GM12878 (cell line): ENCODE measurements at regions not wholly inside any gene's neighbourhood (a gene's known extent, or its start where the extent isn't known, plus 50 kb on each side); places are given as distances from the start of the nearest gene placed in this dataset.

ENCODE experiments used
- ATAC-seq: fragments of 200-7000 bp; cut with Tn5 transposase; 3 replicates; pipeline ENCODE4 v1.9.1; 2020; ENCODE audit warnings: mild to moderate bottlenecking, moderate library complexity
- BruUV-seq: library from RNA; stranded (reverse); fragments of 400-500 nt; replicated peaks from 2 replicates; lab custom pipeline; 2021; lab: Mats Ljungman, UMichigan
- CTCF ChIA-PET: fragments of 300-600 bp; sonication (Branson Sonifier 250); formaldehyde crosslinking; extraction: SDS; loops from one replicate; lab custom pipeline; 2021; ENCODE audit warnings: inconsistent platforms; lab: Yijun Ruan, JAX
- POLR2A ChIA-PET: fragments of 350-600 bp; formaldehyde crosslinking; extraction: SDS; loops from one replicate; lab custom pipeline; 2021; ENCODE audit warnings: inconsistent platforms; lab: Charles Lee
- RAD21 ChIA-PET: fragments of 300-600 bp; sonication (Branson Sonifier 250); formaldehyde crosslinking; loops from one replicate; lab custom pipeline; 2023; ENCODE audit warnings: antibody characterized with exemption; ENCODE audit not compliant: unreplicated experiment; lab: Charles Lee
- SMC1A ChIA-PET: fragments of 300-600 bp; sonication (Branson Sonifier 250); formaldehyde crosslinking; loops from one replicate; lab custom pipeline; 2023; ENCODE audit not compliant: unreplicated experiment, uncharacterized antibody; lab: Charles Lee
- DNase-seq: peaks from one replicate; pipeline ENCODE4 v3.0.0-alpha.2; 2011; ENCODE audit warnings: low read depth, low spot score
- FAIRE-seq: peaks from 3 replicates; lab custom pipeline; 2011; peaks lifted over from hg19 to GRCh38; lab: Jason Lieb, UNC
- H2AFZ ChIP-seq: 2 replicates; pipeline ENCODE4 v1.6.0; 2011; ENCODE audit warnings: low read depth, low read length, control low read depth; ENCODE audit not compliant: control insufficient read depth
- H3K27ac ChIP-seq: 2 replicates; pipeline ENCODE4 v1.5.1; 2011; ENCODE audit warnings: control low read depth; ENCODE audit not compliant: control insufficient read depth, insufficient read depth
- H3K27me3 ChIP-seq, 2 experiments: replicated peaks in 1 of 2; 2 replicates each; pipeline versions ENCODE4 v1.6.0 to v1.6.1; 2011; ENCODE audit warnings: low read length in 1 of 2; ENCODE audit not compliant: control insufficient read depth in 2 of 2, insufficient read depth in 2 of 2
- H3K36me3 ChIP-seq, 2 experiments: 2 replicates each; pipeline ENCODE4 v1.5.1; 2011; ENCODE audit warnings: low read length in 1 of 2; ENCODE audit not compliant: control insufficient read depth in 2 of 2, insufficient read depth in 2 of 2
- H3K4me1 ChIP-seq: 2 replicates; pipeline ENCODE4 v1.6.1; 2011; ENCODE audit warnings: mild to moderate bottlenecking, low read length, moderate library complexity, mixed read lengths; ENCODE audit not compliant: control insufficient read depth, insufficient read depth
- H3K4me2 ChIP-seq: 2 replicates; pipeline ENCODE4 v1.6.0; 2011; ENCODE audit warnings: control low read depth; ENCODE audit not compliant: control insufficient read depth, insufficient read depth
- H3K4me3 ChIP-seq: fragments of 200-600 bp; sonication (generic); 2 replicates; pipeline ENCODE4 v1.5.1; 2016
- H3K79me2 ChIP-seq: 2 replicates; pipeline ENCODE4 v1.6.0; 2011; ENCODE audit warnings: low read length; ENCODE audit not compliant: control insufficient read depth, insufficient read depth
- H3K9ac ChIP-seq: 2 replicates; pipeline ENCODE4 v1.8.0; 2011; ENCODE audit warnings: low read length, control low read depth, mixed read lengths; ENCODE audit not compliant: control insufficient read depth, insufficient read depth
- H3K9me3 ChIP-seq: replicated peaks from 3 replicates; pipeline ENCODE4 v1.5.1; 2011; ENCODE audit warnings: mild to moderate bottlenecking, low read length; ENCODE audit not compliant: control insufficient read depth, insufficient read depth
- H4K20me1 ChIP-seq: 2 replicates; pipeline ENCODE4 v1.6.0; 2011; ENCODE audit not compliant: control insufficient read depth, insufficient read depth
- CEBPB ChIP-seq, 2 experiments: fragments of 150-350 bp in 1 of 2; IDR thresholded peaks; 2 replicates each; pipeline ENCODE4 v1.6.1; 2012 to 2014; ENCODE audit warnings: low read depth in 2 of 2, low read length in 2 of 2, borderline replicate concordance in 1 of 2, inconsistent platforms in 1 of 2
- JUND ChIP-seq: IDR thresholded peaks from 2 replicates; pipeline ENCODE4 v1.6.1; 2012; ENCODE audit warnings: low read depth, mild to moderate bottlenecking, low read length, improper control_type of control experiment, moderate library complexity
- NR2C2 ChIP-seq: IDR thresholded peaks from 2 replicates; pipeline ENCODE4 v1.6.1; 2011; ENCODE audit warnings: borderline replicate concordance, low read depth; ENCODE audit not compliant: control insufficient read depth, insufficient read length
- NRF1 ChIP-seq: conservative IDR thresholded peaks from 2 replicates; pipeline ENCODE4 v1.6.1; 2011; ENCODE audit warnings: mild to moderate bottlenecking, low read depth, low read length, improper control_type of control experiment
- RAD21 ChIP-seq: IDR thresholded peaks from 2 replicates; pipeline ENCODE4 v1.6.1; 2011; ENCODE audit warnings: mild to moderate bottlenecking, low read depth, low read length, moderate library complexity; ENCODE audit not compliant: insufficient read depth
- SP1 ChIP-seq: IDR thresholded peaks from one replicate; pipeline ENCODE4 v1.6.1; 2011; ENCODE audit warnings: low read depth, low read length
- STAT3 ChIP-seq: IDR thresholded peaks from 2 replicates; pipeline ENCODE4 v1.6.1; 2011; ENCODE audit warnings: low read depth, low read length, improper control_type of control experiment
- YY1 ChIP-seq: IDR thresholded peaks from 2 replicates; pipeline ENCODE4 v1.6.1; 2011; ENCODE audit warnings: low read depth, mild to moderate bottlenecking, low read length
- ZZZ3 ChIP-seq: IDR thresholded peaks from 2 replicates; pipeline ENCODE4 v1.6.1; 2011; ENCODE audit warnings: low read depth; ENCODE audit not compliant: control insufficient read depth, insufficient read length
- WGBS: methylation state at CpG from one replicate; pipeline ENCODE4 v1.1.6; 2016; ENCODE audit warnings: low lambda C conversion rate; ENCODE audit not compliant: insufficient replicate concordance, insufficient coverage; ENCODE audit errors: missing lambda C conversion rate; 5-methylcytosine and 5-hydroxymethylcytosine counted together
- in situ Hi-C: fragments of 300-500 bp; cut with MboI; formaldehyde crosslinking; loops from 9 replicates; pipeline ENCODE4 v1.14.3; 2018; ENCODE audit warnings: mixed read lengths
- intact Hi-C: fragments of 100-400 bp; cut with micrococcal nuclease; formaldehyde crosslinking; loops from one replicate; pipeline ENCODE4 v1.14.2; 2022; ENCODE audit not compliant: unreplicated experiment
- TF ChIP-seq, protein P1 (sequence below): fragments of 450-650 bp; IDR thresholded peaks from 2 replicates; pipeline ENCODE4 v1.6.1; 2017; ENCODE audit warnings: mild to moderate bottlenecking, low read depth, inconsistent platforms; ENCODE audit not compliant: poor library complexity, severe bottlenecking
- TF ChIP-seq, protein P2 (sequence below): IDR thresholded peaks from 2 replicates; pipeline ENCODE4 v1.6.1; 2011; ENCODE audit warnings: low read depth, low read length, improper control_type of control experiment, borderline replicate concordance
- TF ChIP-seq, protein P3 (sequence below): fragments of 450-650 bp; IDR thresholded peaks from 2 replicates; pipeline ENCODE4 v1.6.1; 2017; ENCODE audit warnings: mild to moderate bottlenecking, moderate library complexity

DNA sequence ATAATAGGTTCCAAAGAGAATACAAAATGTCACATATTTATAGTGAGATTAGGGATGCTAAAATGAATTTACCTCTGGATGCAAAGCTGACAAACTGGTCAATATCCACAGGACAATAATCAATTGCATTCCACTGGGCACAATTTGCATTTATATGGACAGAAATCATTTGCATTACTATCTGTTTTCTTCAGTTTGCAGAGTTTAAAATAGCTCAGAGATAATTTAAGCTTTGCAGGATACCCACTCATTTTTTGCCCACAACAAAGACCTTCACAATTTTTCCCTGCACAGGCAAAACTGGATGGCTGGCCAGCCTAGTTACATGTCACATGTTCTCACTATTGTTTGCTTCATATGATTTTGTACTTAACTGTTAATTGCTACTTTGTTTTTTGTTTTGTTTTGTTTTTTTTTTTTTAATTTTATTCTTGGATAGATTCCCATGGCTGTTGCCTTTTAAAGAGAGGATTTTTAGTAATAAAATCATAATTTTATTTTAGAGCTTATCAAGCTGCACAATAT, 483.5 kb downstream of the UTRN start (continued):
- TF ChIP-seq, protein P1, sequence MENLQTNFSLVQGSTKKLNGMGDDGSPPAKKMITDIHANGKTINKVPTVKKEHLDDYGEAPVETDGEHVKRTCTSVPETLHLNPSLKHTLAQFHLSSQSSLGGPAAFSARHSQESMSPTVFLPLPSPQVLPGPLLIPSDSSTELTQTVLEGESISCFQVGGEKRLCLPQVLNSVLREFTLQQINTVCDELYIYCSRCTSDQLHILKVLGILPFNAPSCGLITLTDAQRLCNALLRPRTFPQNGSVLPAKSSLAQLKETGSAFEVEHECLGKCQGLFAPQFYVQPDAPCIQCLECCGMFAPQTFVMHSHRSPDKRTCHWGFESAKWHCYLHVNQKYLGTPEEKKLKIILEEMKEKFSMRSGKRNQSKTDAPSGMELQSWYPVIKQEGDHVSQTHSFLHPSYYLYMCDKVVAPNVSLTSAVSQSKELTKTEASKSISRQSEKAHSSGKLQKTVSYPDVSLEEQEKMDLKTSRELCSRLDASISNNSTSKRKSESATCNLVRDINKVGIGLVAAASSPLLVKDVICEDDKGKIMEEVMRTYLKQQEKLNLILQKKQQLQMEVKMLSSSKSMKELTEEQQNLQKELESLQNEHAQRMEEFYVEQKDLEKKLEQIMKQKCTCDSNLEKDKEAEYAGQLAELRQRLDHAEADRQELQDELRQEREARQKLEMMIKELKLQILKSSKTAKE = no peak
- TF ChIP-seq NRF1 = no peak

DNA sequence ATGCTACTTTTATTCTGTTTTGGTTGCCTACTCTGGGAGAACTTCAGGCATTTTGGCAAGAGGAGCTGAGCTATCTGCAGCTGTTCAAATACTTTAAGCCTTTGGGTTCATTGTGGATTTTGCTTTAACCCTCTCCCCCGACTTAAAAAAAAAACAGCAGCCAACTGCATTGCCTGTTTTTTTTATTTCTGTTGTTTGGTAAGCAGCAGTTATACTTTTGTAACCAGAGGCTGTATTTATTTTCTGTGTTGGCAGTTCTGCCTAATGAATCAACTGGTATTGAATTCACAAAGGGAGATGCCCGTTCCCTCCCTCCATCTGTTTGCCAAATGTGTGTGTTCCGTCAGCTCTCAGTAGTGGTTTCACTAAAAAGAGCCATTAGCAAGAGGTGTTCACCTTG, 484.0 kb downstream of the UTRN start:
- Histone ChIP-seq H3K4me2 (no peak overlapping the region), H3K4me1 (no peaks in the 10 kb centered on the region), H3K79me2 (no peaks in the 10 kb centered on the region), H3K9me3 (no peaks in the 10 kb centered on the region), H3K36me3 (no peaks in the 10 kb centered on the region; a peak in 2 of 4 replicates), H3K27ac (no peak overlapping the region), H4K20me1 (no peaks in the 10 kb centered on the region), H3K27me3 (no peaks in the 10 kb centered on the region), H3K9ac (no peak overlapping the region), H3K4me3 (no peak overlapping the region), H2AFZ (no peak overlapping the region)
- no peak for DNase-seq
- RAD21 ChIA-PET = no interaction called here
- 93% methylated on average over 3 of the region's 3 CpGs for WGBS
- FAIRE-seq = no peak
- TF ChIP-seq JUND = no peak
- no peak for TF ChIP-seq NR2C2
- TF ChIP-seq RAD21 = no peak
- no peak for TF ChIP-seq STAT3
- TF ChIP-seq ZZZ3 = no peak
- TF ChIP-seq CEBPB (IDR thresholded peaks at IDR 0.05; ENCODE audit: borderline replicate concordance in 1 of 2, low read depth in 2 of 2, low read length in 2 of 2) = no peak
- TF ChIP-seq, protein P2, sequence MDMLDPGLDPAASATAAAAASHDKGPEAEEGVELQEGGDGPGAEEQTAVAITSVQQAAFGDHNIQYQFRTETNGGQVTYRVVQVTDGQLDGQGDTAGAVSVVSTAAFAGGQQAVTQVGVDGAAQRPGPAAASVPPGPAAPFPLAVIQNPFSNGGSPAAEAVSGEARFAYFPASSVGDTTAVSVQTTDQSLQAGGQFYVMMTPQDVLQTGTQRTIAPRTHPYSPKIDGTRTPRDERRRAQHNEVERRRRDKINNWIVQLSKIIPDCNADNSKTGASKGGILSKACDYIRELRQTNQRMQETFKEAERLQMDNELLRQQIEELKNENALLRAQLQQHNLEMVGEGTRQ = no peak
- TF ChIP-seq SP1 = no peak
- TF ChIP-seq YY1 = no peak
- TF ChIP-seq, protein P3, sequence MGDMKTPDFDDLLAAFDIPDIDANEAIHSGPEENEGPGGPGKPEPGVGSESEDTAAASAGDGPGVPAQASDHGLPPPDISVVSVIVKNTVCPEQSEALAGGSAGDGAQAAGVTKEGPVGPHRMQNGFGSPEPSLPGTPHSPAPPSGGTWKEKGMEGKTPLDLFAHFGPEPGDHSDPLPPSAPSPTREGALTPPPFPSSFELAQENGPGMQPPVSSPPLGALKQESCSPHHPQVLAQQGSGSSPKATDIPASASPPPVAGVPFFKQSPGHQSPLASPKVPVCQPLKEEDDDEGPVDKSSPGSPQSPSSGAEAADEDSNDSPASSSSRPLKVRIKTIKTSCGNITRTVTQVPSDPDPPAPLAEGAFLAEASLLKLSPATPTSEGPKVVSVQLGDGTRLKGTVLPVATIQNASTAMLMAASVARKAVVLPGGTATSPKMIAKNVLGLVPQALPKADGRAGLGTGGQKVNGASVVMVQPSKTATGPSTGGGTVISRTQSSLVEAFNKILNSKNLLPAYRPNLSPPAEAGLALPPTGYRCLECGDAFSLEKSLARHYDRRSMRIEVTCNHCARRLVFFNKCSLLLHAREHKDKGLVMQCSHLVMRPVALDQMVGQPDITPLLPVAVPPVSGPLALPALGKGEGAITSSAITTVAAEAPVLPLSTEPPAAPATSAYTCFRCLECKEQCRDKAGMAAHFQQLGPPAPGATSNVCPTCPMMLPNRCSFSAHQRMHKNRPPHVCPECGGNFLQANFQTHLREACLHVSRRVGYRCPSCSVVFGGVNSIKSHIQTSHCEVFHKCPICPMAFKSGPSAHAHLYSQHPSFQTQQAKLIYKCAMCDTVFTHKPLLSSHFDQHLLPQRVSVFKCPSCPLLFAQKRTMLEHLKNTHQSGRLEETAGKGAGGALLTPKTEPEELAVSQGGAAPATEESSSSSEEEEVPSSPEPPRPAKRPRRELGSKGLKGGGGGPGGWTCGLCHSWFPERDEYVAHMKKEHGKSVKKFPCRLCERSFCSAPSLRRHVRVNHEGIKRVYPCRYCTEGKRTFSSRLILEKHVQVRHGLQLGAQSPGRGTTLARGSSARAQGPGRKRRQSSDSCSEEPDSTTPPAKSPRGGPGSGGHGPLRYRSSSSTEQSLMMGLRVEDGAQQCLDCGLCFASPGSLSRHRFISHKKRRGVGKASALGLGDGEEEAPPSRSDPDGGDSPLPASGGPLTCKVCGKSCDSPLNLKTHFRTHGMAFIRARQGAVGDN = no peak
- POLR2A ChIA-PET = interaction anchor here (0.7 to 0.9 kb wide), 2 partner anchors 59 to 115 kb away, joined by 3 read pairs; no protein-coding TSS in a partner anchor
- no peak for ATAC-seq
- no TSS peak for BruUV-seq
- SMC1A ChIA-PET = interaction anchor here (0.7 to 3.4 kb wide), 4 partner anchors 9 to 164 kb away, joined by 3 to 15 read pairs (median 4); no protein-coding TSS in a partner anchor
- in situ Hi-C loops (no loop called here), intact Hi-C loops (no loop called here)
- CTCF ChIA-PET = interaction anchor here (0.6 to 3.5 kb wide), 3 partner anchors 10 to 524 kb away, joined by 3 to 9 read pairs (median 4); no protein-coding TSS in a partner anchor
